ENCODE measurements at regions not wholly inside any gene's neighbourhood (a gene's known extent, or its start where the extent isn't known, plus 50 kb on each side); places are given as distances from the start of the nearest gene placed in this dataset.

GRCh38 chr10:60728056-60728455 is 50.2 kb upstream of the CDK1 start:
- no peak for DNase-seq (ENCODE audit: low spot score)

- no peak for DNase-seq (ENCODE audit: low spot score)
Measured at GRCh38 chr10:60726257-60726656, 52.0 kb upstream of the CDK1 start.

- no peak for DNase-seq (ENCODE audit: low spot score)
Measured at GRCh38 chr10:60722623-60723022, 55.7 kb upstream of the CDK1 start.

DNA sequence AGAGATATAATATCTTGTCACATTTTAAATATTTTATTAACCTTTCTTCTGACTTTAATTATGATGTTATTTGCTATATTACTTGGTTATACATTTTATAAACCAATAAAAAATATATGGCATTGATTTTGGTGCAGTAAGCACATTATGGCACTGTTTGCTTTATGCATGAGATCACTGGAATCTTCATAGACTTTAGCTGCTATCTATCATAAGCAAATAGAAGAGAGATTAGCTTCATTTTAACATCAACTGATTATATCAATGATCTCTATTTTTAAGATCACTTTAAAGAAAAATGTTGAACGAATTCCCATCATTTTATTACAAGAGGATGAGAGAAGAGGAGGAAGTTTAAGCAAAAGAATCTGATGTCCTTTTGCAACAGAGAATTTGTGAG is 58.6 kb upstream of the CDK1 start:
- DNase-seq (ENCODE audit: low spot score), result no peak

GRCh38 chr10:60718886-60719285 is 59.4 kb upstream of the CDK1 start:
- no peak for DNase-seq (ENCODE audit: low spot score)

DNA sequence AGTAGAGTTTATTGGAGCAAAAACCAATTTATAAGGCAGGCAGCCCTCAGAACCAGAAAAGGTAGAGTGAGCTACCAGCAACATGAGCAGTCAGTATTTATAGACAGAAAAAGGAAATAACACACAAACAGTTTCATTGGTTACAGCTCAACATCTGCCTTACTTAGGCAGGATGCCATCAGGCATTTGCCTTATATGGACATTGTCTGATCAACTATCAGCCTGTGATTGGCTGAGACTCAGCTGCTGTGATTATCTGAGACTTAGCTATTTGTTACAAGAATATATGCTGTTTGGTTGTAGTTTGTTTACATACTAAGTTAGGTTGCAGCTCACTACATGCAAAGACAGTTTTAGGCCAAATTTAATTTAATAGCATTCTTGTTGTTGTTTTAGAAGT is 60.4 kb upstream of the CDK1 start:
- no peak for DNase-seq (ENCODE audit: low spot score)

DNA sequence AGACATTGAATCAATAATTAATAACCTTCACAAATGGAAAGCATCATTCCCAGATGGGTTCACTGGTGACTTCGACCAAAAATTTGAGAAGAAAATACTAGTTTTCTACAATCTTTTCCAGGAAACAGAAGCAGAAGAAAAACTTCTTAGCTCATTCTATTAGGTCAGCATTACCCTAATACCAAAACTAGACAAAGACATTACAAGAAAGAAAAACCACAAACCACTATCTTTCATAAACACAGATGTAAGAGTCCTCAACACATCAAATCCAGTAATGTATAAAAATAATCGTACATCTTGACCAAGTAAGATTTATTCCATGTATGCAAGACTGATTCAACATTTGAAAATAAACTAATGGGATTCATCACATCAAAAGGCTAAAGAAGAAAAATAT is 64.0 kb upstream of the CDK1 start:
- DNase-seq (ENCODE audit: low spot score), result no peak

- no peak for DNase-seq (ENCODE audit: low spot score)
Measured at GRCh38 chr10:60711496-60711895, 66.8 kb upstream of the CDK1 start.

- DNase-seq (ENCODE audit: low spot score), result no peak
Measured at GRCh38 chr10:60710041-60710440, 68.2 kb upstream of the CDK1 start.

DNA sequence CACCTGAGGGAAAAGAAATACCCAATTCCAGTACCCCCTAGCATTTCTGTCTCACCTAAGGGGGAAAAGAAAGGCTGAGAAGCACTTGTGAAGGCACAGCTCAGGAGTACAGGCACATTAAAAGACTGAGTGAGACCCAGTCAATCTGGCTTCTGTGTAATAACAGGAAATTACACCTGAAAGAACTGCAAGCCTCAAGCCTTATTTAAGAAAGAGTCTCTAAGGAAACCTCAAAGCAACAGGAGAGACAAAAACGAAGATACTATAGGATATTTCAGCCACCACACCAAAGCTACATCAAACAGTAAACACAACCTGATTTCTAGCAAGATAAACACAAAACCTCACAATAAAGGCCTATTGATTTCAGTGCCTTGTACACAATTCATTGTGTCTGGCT is 69.6 kb upstream of the CDK1 start:
- no peak for DNase-seq (ENCODE audit: low spot score)

- DNase-seq (ENCODE audit: low spot score), result no peak
Measured at GRCh38 chr10:60707841-60708240, 70.4 kb upstream of the CDK1 start.

- DNase-seq (ENCODE audit: low spot score), result no peak
Measured at GRCh38 chr10:60706146-60706545, 72.1 kb upstream of the CDK1 start.

GRCh38 chr10:60705376-60705775 is 72.9 kb upstream of the CDK1 start:
- no peak for DNase-seq (ENCODE audit: low spot score)

GRCh38 chr10:60704471-60704870 is 73.8 kb upstream of the CDK1 start:
- DNase-seq (ENCODE audit: low spot score), result no peak

DNA sequence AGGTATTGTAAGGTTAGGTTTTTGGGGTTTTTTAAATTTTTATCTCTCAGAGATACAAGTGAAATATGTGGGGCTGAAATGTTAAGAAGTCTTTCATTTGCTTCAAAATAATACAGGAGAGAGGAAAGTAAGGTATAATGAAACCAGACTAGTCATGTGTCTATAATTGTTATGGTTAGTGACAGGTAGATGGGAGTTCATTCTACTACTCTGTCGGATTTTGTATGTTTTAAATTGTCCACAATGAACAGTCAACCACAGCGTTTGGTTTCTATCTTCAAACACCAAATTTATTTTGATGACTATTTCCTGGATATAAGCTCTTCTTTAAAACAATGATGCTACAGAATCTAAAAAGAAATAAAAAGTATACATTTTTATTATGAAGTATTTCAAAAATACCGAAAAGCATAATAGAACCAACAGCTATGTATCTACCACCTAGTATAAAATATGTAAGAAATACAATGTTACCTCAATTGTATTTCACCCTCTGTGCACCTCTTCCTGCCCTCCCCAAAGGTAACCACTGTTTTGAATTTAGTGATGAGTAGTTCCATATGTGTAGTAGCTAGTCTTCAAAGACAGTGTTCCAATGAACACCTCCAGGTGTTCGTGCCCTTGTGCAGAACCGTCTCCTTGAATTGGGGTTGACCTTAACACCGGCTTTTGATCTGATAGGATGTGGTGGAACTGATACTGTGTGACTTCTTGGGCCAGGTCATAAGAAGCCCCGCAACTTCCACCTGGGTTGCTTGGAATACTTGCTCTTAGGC is 74.8 kb upstream of the CDK1 start:
- DNase-seq (ENCODE audit: low spot score), result no peak

GRCh38 chr10:60687679-60688078 is 90.6 kb upstream of the CDK1 start:
- DNase-seq (ENCODE audit: low spot score), result no peak

DNA sequence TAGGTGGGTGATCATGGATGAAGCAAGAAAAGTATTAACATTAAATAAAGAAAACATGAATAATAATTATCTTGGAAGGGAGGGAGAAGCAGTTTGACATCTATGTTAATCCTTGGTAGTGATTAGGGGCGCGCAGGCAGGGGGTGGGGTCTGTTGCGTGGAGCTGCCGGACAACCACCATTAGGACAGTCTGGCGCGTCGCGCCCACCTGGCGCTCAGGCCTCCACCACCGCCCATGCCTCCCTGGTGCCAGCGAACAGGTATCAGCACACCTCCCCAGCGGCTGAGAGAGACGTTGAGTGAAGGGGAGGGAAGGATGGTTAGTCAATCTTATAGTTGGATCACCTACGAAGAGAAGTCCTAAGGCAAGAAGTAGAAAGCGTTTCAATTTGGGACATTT is 94.2 kb upstream of the CDK1 start:
- no peak for DNase-seq (ENCODE audit: low spot score)

- no peak for DNase-seq (ENCODE audit: low spot score)
Measured at GRCh38 chr10:60681103-60681502, 97.2 kb upstream of the CDK1 start.

- DNase-seq (ENCODE audit: low spot score), result no peak
Measured at GRCh38 chr10:60679388-60679990, 98.8 kb upstream of the CDK1 start.

GRCh38 chr10:60678978-60679377 is 99.3 kb upstream of the CDK1 start:
- no peak for DNase-seq (ENCODE audit: low spot score)

DNA sequence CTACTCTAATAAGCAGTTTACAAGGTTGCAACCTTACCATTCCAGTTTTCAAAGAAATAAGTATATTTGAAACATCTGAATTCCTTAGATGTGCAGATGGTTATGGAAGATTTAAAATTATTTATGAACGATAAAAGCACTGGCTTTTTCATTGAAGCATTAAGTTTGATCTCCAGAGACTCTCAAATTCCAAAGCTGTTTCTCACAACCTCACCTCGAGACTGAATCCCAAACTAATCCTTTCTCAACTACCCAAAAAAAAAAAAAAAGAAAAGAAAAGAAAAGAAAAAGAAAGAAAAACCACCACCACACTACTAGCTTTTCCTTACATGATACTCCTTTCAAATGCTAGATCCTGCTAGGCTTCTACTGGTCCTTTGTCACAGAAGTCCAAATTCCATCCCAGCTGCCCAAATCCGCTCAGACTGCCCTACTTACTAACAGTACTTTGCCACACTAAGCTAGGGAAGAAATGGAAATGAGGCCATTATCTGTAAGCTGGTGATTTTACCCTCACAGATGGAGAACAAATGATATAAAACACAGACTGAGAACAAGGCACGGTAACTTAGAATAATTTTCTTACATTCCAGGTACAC is 100.6 kb upstream of the CDK1 start:
- no peak for DNase-seq (ENCODE audit: low spot score)

DNA sequence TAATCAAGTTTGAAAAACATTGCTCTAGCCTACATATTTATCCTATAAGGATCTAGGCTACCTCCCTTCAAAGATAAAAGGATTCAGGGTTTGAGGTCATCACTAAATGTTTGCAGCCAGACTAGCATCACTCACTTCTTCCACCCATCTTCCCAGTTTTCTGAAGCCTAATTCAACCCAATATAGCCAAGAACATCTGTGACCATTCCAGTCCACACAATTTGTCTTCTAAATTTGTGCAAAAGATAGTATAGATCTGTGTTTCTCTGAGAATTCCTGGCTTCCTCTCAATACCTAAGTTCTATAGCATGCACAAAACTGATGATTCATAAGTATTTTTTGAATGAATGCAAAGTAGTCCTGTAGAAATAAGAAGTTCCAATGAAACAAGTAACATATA is 103.0 kb upstream of the CDK1 start:
- DNase-seq (ENCODE audit: low spot score), result no peak

- no peak for DNase-seq (ENCODE audit: low spot score)
Measured at GRCh38 chr10:60669501-60669900, 108.8 kb upstream of the CDK1 start.

GRCh38 chr10:60666221-60666620 is 112.1 kb upstream of the CDK1 start:
- no peak for DNase-seq (ENCODE audit: low spot score)

All from D341Med (cell line).